ENCODE measurements at regions not wholly inside any gene's neighbourhood (a gene's known extent, or its start where the extent isn't known, plus 50 kb on each side); places are given as distances from the start of the nearest gene placed in this dataset.
"Not testable (repeated sequence)": the region's sequence is repeated elsewhere in the genome, so short reads cannot be mapped to it uniquely, and the experiment has no call there.

DNA sequence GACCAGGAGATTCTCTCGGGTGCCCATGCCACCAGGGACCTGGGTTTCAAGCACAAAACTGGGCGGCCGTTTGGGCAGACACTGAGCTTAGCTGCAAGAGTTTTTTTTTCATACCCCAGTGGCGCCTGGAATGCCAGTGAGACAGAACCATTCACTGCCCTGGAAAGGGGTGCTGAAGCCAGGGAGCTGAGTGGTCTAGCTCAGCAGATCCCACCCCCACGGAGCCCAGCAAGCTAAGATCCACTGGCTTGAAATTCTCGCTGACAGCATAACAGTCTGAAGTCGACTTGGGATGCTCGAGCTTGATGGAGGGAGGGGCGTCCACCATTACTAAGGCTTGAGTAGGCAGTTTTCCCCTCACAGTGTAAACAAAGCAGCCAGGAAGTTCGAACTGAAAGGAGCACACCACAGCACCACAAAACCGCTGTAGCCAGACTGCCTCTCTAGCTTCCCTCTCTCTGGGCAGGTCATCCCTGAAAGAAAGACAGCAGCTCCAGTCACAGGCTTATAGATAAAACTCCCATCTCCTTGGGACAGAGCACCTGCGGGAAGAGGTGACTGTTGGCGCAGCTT lies 157.7 kb downstream of the GIPC2 start:
- H3K9me3 ChIP-seq; DNase-seq; H3K4me1 ChIP-seq; intact Hi-C loops (cut with DNase I); H3K36me3 ChIP-seq; H3K27ac ChIP-seq; H3K4me3 ChIP-seq: not testable (repeated sequence)
- H3K27me3 ChIP-seq, result peaks cover 0 to 50% (median 0%) of the 10 kb centered on the region in 4 donors
- 73 to 80% methylated on average over 3 to 4 of the region's 13 CpGs for WGBS, 2 donors

DNA sequence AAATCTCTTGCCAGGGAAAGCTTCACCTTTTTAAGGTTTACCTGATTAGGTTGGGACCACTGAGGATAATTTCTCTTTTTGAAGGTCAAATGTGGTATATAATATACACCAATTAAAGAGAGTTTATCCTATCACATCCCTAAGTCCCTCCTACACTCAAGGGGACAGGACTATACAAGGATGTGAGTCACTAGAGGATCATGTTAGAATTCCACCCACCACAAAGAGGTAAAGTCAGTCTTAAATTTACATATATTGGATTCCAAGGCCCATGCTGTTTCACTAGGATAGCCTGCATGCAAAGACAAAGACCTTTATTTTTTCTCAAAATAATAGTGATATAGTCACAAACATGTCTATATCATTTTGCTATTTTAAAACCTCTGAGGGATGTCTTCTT lies 164.4 kb downstream of the GIPC2 start:
- H3K27me3 ChIP-seq, result no peaks in the 10 kb centered on the region
- no peak for TF ChIP-seq POLR2A (IDR thresholded peaks at IDR 0.05)
- TF ChIP-seq, protein P1, sequence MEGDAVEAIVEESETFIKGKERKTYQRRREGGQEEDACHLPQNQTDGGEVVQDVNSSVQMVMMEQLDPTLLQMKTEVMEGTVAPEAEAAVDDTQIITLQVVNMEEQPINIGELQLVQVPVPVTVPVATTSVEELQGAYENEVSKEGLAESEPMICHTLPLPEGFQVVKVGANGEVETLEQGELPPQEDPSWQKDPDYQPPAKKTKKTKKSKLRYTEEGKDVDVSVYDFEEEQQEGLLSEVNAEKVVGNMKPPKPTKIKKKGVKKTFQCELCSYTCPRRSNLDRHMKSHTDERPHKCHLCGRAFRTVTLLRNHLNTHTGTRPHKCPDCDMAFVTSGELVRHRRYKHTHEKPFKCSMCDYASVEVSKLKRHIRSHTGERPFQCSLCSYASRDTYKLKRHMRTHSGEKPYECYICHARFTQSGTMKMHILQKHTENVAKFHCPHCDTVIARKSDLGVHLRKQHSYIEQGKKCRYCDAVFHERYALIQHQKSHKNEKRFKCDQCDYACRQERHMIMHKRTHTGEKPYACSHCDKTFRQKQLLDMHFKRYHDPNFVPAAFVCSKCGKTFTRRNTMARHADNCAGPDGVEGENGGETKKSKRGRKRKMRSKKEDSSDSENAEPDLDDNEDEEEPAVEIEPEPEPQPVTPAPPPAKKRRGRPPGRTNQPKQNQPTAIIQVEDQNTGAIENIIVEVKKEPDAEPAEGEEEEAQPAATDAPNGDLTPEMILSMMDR (IDR thresholded peaks at IDR 0.05), result no peak
- H3K4me1 ChIP-seq, result no peaks in the 10 kb centered on the region
- H3K9me3 ChIP-seq, result peaks cover 0 to 8% (median 0%) of the 10 kb centered on the region in 3 donors
- H3K4me3 ChIP-seq, result no peak overlapping the region
- no peak for DNase-seq
- intact Hi-C loops (cut with DNase I), result no loop called here
- no peaks in the 10 kb centered on the region for H3K36me3 ChIP-seq
- no peak overlapping the region for H3K27ac ChIP-seq

DNA sequence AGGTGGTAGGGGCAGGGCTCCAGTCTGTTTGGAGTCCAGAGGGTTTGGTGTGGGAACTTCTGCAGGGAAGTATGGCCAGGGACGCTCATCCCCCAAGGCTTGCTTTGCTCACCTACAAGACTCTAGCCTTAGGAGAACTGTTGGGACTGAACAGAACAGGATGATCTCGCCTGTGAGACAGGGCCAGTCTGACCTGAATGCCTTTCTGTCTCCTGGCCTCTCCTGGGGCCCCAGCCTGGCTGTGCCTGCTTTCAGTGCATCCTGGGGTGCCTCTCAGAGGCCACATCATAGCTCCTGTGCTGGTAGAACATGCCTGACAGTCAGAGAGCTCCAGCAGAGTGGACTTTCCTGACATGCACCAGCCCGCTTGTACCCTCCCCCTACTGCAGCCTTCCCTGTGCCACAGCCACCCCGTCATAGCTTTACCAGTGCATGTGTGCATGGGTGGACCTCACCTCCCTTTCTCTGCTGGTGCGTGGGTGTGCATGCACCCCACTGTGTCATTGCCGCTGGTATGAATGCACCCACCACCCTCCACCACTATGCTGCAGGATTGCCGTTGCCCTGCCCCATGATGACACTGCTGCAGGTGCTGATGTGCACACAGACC lies 165.8 kb downstream of the GIPC2 start:
- H3K27ac ChIP-seq, result no peak overlapping the region
- H3K9me3 ChIP-seq, result peaks cover 0 to 8% (median 0%) of the 10 kb centered on the region in 3 donors
- intact Hi-C loops (cut with DNase I), result no loop called here
- 83 to 93% methylated on average over 3 to 7 of the region's 7 CpGs for WGBS, 2 donors
- H3K4me1 ChIP-seq, result no peaks in the 10 kb centered on the region
- no peaks in the 10 kb centered on the region for H3K36me3 ChIP-seq
- no peak for TF ChIP-seq POLR2A (IDR thresholded peaks at IDR 0.05)
- H3K4me3 ChIP-seq, result no peak overlapping the region
- H3K27me3 ChIP-seq, result no peaks in the 10 kb centered on the region
- DNase-seq, result no peak

DNA sequence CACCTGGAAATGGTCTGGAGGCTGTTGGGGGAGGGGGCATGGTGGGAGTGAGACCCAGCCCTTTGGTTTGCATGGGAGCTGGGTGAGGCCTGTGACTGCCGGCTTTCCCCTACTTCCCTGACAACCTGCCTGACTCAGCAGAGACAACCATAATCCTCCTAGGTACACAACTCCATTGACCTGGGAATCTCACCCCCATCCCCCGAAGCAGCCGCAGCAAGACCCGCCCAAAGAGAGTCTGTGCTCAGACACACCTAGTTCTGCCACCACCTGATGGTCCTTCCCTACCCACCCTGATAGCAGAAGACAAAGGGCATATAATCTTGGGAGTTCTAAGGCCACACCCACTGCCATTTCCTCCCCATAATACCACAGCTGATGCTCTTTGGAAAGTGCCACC lies 168.6 kb downstream of the GIPC2 start:
- no peaks in the 10 kb centered on the region for H3K4me1 ChIP-seq
- WGBS, 2 donors, result 40 to 65% methylated on average over 1 to 3 of the region's 4 CpGs
- DNase-seq, result no peak
- H3K27ac ChIP-seq, result no peak overlapping the region
- H3K9me3 ChIP-seq, result peaks cover 0 to 8% (median 0%) of the 10 kb centered on the region in 3 donors
- intact Hi-C loops (cut with DNase I), result no loop called here
- H3K4me3 ChIP-seq, result no peak overlapping the region
- TF ChIP-seq, protein P1 (IDR thresholded peaks at IDR 0.05), result no peak
- no peak for TF ChIP-seq POLR2A (IDR thresholded peaks at IDR 0.05)
- H3K27me3 ChIP-seq, result no peaks in the 10 kb centered on the region
- H3K36me3 ChIP-seq, result no peaks in the 10 kb centered on the region

- no peak overlapping the region for H3K4me3 ChIP-seq
- DNase-seq, result no peak
- intact Hi-C loops (cut with DNase I), result no loop called here
- peaks cover 0 to 17% (median 0%) of the 10 kb centered on the region in 4 donors for H3K27me3 ChIP-seq
- WGBS, 2 donors, result 71 to 74% methylated on average over 5 of the region's 5 CpGs
- H3K36me3 ChIP-seq, result no peaks in the 10 kb centered on the region
- no peaks in the 10 kb centered on the region for H3K4me1 ChIP-seq
- no peak overlapping the region for H3K27ac ChIP-seq
- H3K9me3 ChIP-seq, result peaks cover 0 to 11% (median 7%) of the 10 kb centered on the region in 3 donors
- TF ChIP-seq, protein P1 (IDR thresholded peaks at IDR 0.05), result no peak
- TF ChIP-seq POLR2A (IDR thresholded peaks at IDR 0.05), result no peak
Observed at GRCh38 chr1:78222225-78222959, 176.6 kb downstream of the GIPC2 start.

- Histone ChIP-seq H3K27ac (no peak overlapping the region), H3K27me3 (peaks cover 0 to 17% (median 0%) of the 10 kb centered on the region in 4 donors), H3K9me3 (peaks cover 0 to 14% (median 8%) of the 10 kb centered on the region in 3 donors), H3K4me1 (no peaks in the 10 kb centered on the region), H3K4me3 (no peak overlapping the region), H3K36me3 (no peaks in the 10 kb centered on the region)
- no peak for TF ChIP-seq POLR2A (IDR thresholded peaks at IDR 0.05)
- TF ChIP-seq, protein P1 (IDR thresholded peaks at IDR 0.05), result no peak
- intact Hi-C loops (cut with DNase I), result no loop called here
- DNase-seq, result no peak
Observed at GRCh38 chr1:78222960-78223358, 177.2 kb downstream of the GIPC2 start.

All from esophagus squamous epithelium (tissue), 5 donors.